H9 (cell line): ENCODE measurements at regions not wholly inside any gene's neighbourhood (a gene's known extent, or its start where the extent isn't known, plus 50 kb on each side); places are given as distances from the start of the nearest gene placed in this dataset.

ENCODE experiments used
- DNase-seq: peaks from one replicate; pipeline ENCODE4 v3.0.0-alpha.2; 2017
- H2AFZ ChIP-seq: one replicate; pipeline ENCODE4 v1.6.1; 2013; ENCODE audit warnings: mild to moderate bottlenecking, low read length, control low read depth, moderate library complexity
- H2AK5ac ChIP-seq: 2 replicates; pipeline ENCODE4 v1.6.1; 2013; ENCODE audit warnings: low read length, control low read depth, mixed read lengths; ENCODE audit not compliant: insufficient read length
- H2BK120ac ChIP-seq: one replicate; pipeline ENCODE4 v1.6.1; 2013; ENCODE audit warnings: low read depth, mild to moderate bottlenecking, low read length, control low read depth, inconsistent platforms; ENCODE audit not compliant: poor library complexity, severe bottlenecking
- H2BK12ac ChIP-seq: 2 replicates; pipeline ENCODE4 v1.6.1; 2013; ENCODE audit warnings: low read length, control low read depth, mixed read lengths, low read depth; ENCODE audit not compliant: insufficient read length
- H2BK15ac ChIP-seq: 2 replicates; pipeline ENCODE4 v1.6.1; 2013; ENCODE audit warnings: low read depth, low read length, control low read depth
- H2BK20ac ChIP-seq: one replicate; pipeline ENCODE4 v1.6.1; 2013; ENCODE audit warnings: low read depth, mild to moderate bottlenecking, low read length, control low read depth, inconsistent platforms; ENCODE audit not compliant: poor library complexity, severe bottlenecking
- H2BK5ac ChIP-seq: 2 replicates; pipeline ENCODE4 v1.6.1; 2013; ENCODE audit warnings: low read length, control low read depth, mixed read lengths; ENCODE audit not compliant: insufficient read length
- H3K14ac ChIP-seq: 2 replicates; pipeline ENCODE4 v1.6.1; 2013; ENCODE audit warnings: low read length, control low read depth; ENCODE audit not compliant: insufficient read depth
- H3K18ac ChIP-seq: 2 replicates; pipeline ENCODE4 v1.6.1; 2013; ENCODE audit warnings: low read depth, mild to moderate bottlenecking, mixed read lengths, low read length, control low read depth; ENCODE audit not compliant: insufficient read length
- H3K23ac ChIP-seq: 2 replicates; pipeline ENCODE4 v1.6.1; 2013; ENCODE audit warnings: low read length, control low read depth, mixed read lengths, low read depth; ENCODE audit not compliant: insufficient read length
- H3K23me2 ChIP-seq: 2 replicates; pipeline ENCODE4 v1.6.1; 2013; ENCODE audit warnings: low read depth, mild to moderate bottlenecking, mixed read lengths, low read length, control low read depth; ENCODE audit not compliant: insufficient read length, poor library complexity, severe bottlenecking
- H3K27ac ChIP-seq: 2 replicates; pipeline ENCODE4 v1.5.1; 2013; ENCODE audit warnings: low read length, control low read depth, mixed read lengths, low read depth; ENCODE audit not compliant: insufficient read length
- H3K27me3 ChIP-seq: 2 replicates; pipeline ENCODE4 v1.6.1; 2013; ENCODE audit warnings: low read length, control low read depth, inconsistent platforms; ENCODE audit not compliant: insufficient read depth
- H3K4ac ChIP-seq: 2 replicates; pipeline ENCODE4 v1.6.1; 2013; ENCODE audit warnings: low read depth, mild to moderate bottlenecking, control low read depth, inconsistent platforms, low read length, moderate library complexity
- H3K4me1 ChIP-seq: 2 replicates; pipeline ENCODE4 v1.6.1; 2013; ENCODE audit warnings: low read length, control low read depth, inconsistent platforms; ENCODE audit not compliant: insufficient read depth
- H3K4me2 ChIP-seq: 2 replicates; pipeline ENCODE4 v1.6.1; 2013; ENCODE audit warnings: low read length, control low read depth, mixed read lengths; ENCODE audit not compliant: insufficient read length, insufficient read depth
- H3K56ac ChIP-seq: 2 replicates; pipeline ENCODE4 v1.6.1; 2013; ENCODE audit warnings: low read depth, mild to moderate bottlenecking, mixed read lengths, low read length, control low read depth; ENCODE audit not compliant: insufficient read length
- H3K79me1 ChIP-seq: 2 replicates; pipeline ENCODE4 v1.6.1; 2013; ENCODE audit warnings: low read depth, mild to moderate bottlenecking, moderate library complexity, low read length, control low read depth, inconsistent platforms; ENCODE audit not compliant: insufficient read depth, poor library complexity, severe bottlenecking
- H3K79me2 ChIP-seq: 2 replicates; pipeline ENCODE4 v1.6.1; 2013; ENCODE audit warnings: low read length, control low read depth, inconsistent platforms; ENCODE audit not compliant: insufficient read depth
- H3K9ac ChIP-seq: 2 replicates; pipeline ENCODE4 v1.6.1; 2013; ENCODE audit warnings: low read length, control low read depth, mixed read lengths; ENCODE audit not compliant: insufficient read length; ENCODE audit errors: extremely low read depth
- H3K9me3 ChIP-seq: one replicate; pipeline ENCODE4 v1.6.1; 2013; ENCODE audit warnings: low read depth, low read length, inconsistent platforms; ENCODE audit not compliant: control insufficient read depth
- H3T11ph ChIP-seq: one replicate; pipeline ENCODE4 v1.6.1; 2013; ENCODE audit warnings: mild to moderate bottlenecking, low read length, control low read depth, inconsistent platforms
- H4K20me1 ChIP-seq: one replicate; pipeline ENCODE4 v1.6.1; 2013; ENCODE audit not compliant: control insufficient read depth, insufficient read length, insufficient read depth
- H4K5ac ChIP-seq: 2 replicates; pipeline ENCODE4 v1.6.1; 2013; ENCODE audit warnings: low read depth, mild to moderate bottlenecking, mixed read lengths, low read length, control low read depth; ENCODE audit not compliant: insufficient read length
- H4K8ac ChIP-seq: replicated peaks from 2 replicates; pipeline ENCODE4 v1.6.1; 2013; ENCODE audit warnings: low read length, control low read depth, mixed read lengths, low read depth; ENCODE audit not compliant: insufficient read length
- H4K91ac ChIP-seq: 2 replicates; pipeline ENCODE4 v1.6.1; 2013; ENCODE audit warnings: low read depth, mild to moderate bottlenecking, moderate library complexity, mixed read lengths, low read length, control low read depth; ENCODE audit not compliant: insufficient read length
- H3K27ac Mint-ChIP-seq, 3 experiments: 2 replicates in 2 of 3; 3 replicates in 1 of 3; pipeline ENCODE4 v1.8.0; 2020 to 2021; ENCODE audit warnings: mixed read lengths in 3 of 3, mild to moderate bottlenecking in 1 of 3, moderate library complexity in 1 of 3
- H3K27me3 Mint-ChIP-seq: 2 replicates; pipeline ENCODE4 v1.8.0; 2021; ENCODE audit warnings: low read depth, mild to moderate bottlenecking, moderate library complexity, mixed read lengths
- H3K36me3 Mint-ChIP-seq, 3 experiments: 2 replicates in 2 of 3; 3 replicates in 1 of 3; pipeline ENCODE4 v1.8.0; 2020 to 2021; ENCODE audit warnings: low read depth in 3 of 3, mixed read lengths in 3 of 3; ENCODE audit not compliant: insufficient read depth in 1 of 3
- H3K4me1 Mint-ChIP-seq, 2 experiments: 2 replicates each; pipeline ENCODE4 v1.8.0; 2020; ENCODE audit warnings: mixed read lengths in 2 of 2
- H3K4me3 Mint-ChIP-seq, 2 experiments: 2 replicates in 1 of 2; 3 replicates in 1 of 2; pipeline ENCODE4 v1.8.0; 2020 to 2021; ENCODE audit warnings: mild to moderate bottlenecking in 2 of 2, mixed read lengths in 2 of 2, moderate library complexity in 1 of 2
- H3K9me3 Mint-ChIP-seq, 2 experiments: 2 replicates in 1 of 2; 3 replicates in 1 of 2; pipeline ENCODE4 v1.8.0; 2020; ENCODE audit warnings: mild to moderate bottlenecking in 2 of 2, mixed read lengths in 2 of 2, moderate library complexity in 1 of 2
- WGBS: extraction: QIAGEN DNeasy Blood & Tissue Kit; methylation state at CpG from one replicate; pipeline ENCODE4 v1.1.7; 2013; ENCODE audit warnings: missing lambda C conversion rate, low lambda C conversion rate, mixed read lengths; ENCODE audit not compliant: insufficient read length; ENCODE audit errors: extremely low coverage; 5-methylcytosine and 5-hydroxymethylcytosine counted together
- TF ChIP-seq, protein P1 (sequence below): fragments of 200-600 bp; sonication (generic); conservative IDR thresholded peaks from 3 replicates; pipeline ENCODE4 v1.8.0; 2021; ENCODE audit warnings: antibody characterized with exemption, mild to moderate bottlenecking

DNA sequence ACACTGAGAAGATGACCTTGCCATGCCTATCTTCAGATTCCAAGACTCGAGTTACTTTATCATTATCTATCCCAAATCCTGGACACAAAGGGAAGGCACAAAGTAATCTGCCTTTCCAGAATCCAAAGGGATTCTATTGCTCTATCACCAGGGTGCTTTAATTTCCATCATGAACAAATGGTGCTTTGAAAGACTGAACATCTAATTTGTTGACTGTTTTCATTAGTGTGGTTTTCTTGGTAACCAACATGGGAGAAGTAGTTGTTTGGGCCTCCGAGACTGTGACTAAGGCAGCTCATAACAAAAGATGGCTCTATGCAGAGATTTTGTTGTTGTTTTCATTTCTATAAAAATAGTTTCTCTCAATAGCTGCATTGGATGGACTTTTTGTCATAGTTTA is 441.0 kb upstream of the SOX9 start:
- Histone ChIP-seq H2BK120ac (no peak overlapping the region), H3K4ac (no peak overlapping the region), H3K14ac (no peak overlapping the region), H3K79me2 (no peaks in the 10 kb centered on the region), H3T11ph (no peak overlapping the region), H3K27ac (no peak overlapping the region), H4K20me1 (no peaks in the 10 kb centered on the region), H2BK5ac (no peak overlapping the region), H3K23ac (no peak overlapping the region), H4K8ac (no peak overlapping the region), H3K4me2 (no peak overlapping the region), H2AK5ac (no peak overlapping the region), H2BK20ac (no peak overlapping the region), H4K5ac (no peak overlapping the region), H3K56ac (no peak overlapping the region), H3K4me1 (no peaks in the 10 kb centered on the region), H2BK12ac (no peak overlapping the region), H3K9me3 (no peaks in the 10 kb centered on the region), H3K18ac (no peak overlapping the region), H3K23me2 (no peaks in the 10 kb centered on the region), H2BK15ac (no peak overlapping the region), H3K27me3 (no peaks in the 10 kb centered on the region), H3K79me1 (no peaks in the 10 kb centered on the region), H2AFZ (no peak overlapping the region), H3K9ac (no peak overlapping the region), H4K91ac (no peak overlapping the region)
- H3K36me3 Mint-ChIP-seq = no peaks in the 10 kb centered on the region
- DNase-seq = no peak
- no peak overlapping the region for H3K4me3 Mint-ChIP-seq
- no peaks in the 10 kb centered on the region for H3K9me3 Mint-ChIP-seq
- no peak overlapping the region for H3K27ac Mint-ChIP-seq
- H3K27me3 Mint-ChIP-seq = no peaks in the 10 kb centered on the region
- H3K4me1 Mint-ChIP-seq = no peaks in the 10 kb centered on the region
- WGBS = no CpG with 5 or more reads among the region's 2 CpGs
- TF ChIP-seq, protein P1, sequence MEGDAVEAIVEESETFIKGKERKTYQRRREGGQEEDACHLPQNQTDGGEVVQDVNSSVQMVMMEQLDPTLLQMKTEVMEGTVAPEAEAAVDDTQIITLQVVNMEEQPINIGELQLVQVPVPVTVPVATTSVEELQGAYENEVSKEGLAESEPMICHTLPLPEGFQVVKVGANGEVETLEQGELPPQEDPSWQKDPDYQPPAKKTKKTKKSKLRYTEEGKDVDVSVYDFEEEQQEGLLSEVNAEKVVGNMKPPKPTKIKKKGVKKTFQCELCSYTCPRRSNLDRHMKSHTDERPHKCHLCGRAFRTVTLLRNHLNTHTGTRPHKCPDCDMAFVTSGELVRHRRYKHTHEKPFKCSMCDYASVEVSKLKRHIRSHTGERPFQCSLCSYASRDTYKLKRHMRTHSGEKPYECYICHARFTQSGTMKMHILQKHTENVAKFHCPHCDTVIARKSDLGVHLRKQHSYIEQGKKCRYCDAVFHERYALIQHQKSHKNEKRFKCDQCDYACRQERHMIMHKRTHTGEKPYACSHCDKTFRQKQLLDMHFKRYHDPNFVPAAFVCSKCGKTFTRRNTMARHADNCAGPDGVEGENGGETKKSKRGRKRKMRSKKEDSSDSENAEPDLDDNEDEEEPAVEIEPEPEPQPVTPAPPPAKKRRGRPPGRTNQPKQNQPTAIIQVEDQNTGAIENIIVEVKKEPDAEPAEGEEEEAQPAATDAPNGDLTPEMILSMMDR = no peak
